Activated B cell treated with CpG ODN at 0.5 μM for 24 hours (primary cell): ENCODE measurements at regions not wholly inside any gene's neighbourhood (a gene's known extent, or its start where the extent isn't known, plus 50 kb on each side); places are given as distances from the start of the nearest gene placed in this dataset.
"Not testable (repeated sequence)": the region's sequence is repeated elsewhere in the genome, so short reads cannot be mapped to it uniquely, and the experiment has no call there.

Source experiments
- ATAC-seq: fragments of 200-7000 bp; cut with Tn5 transposase; one replicate; pipeline ENCODE4 v1.10.0; 2021; ENCODE audit warnings: low read depth, mild to moderate bottlenecking, moderate library complexity
- CTCF ChIA-PET: fragments of 350-600 bp; sonication (Branson Sonifier 250); formaldehyde crosslinking; loops from one replicate; lab custom pipeline; 2021; ENCODE audit warnings: antibody characterized with exemption; lab: Charles Lee
- POLR2A ChIA-PET: fragments of 350-600 bp; sonication (Branson Sonifier 250); formaldehyde crosslinking; loops from one replicate; lab custom pipeline; 2021; ENCODE audit warnings: antibody characterized with exemption; lab: Charles Lee
- DNase-seq: peaks from one replicate; pipeline ENCODE4 v3.0.0; 2022
- H3K27ac Mint-ChIP-seq: one replicate; pipeline ENCODE4 v1.8.0; 2020; ENCODE audit warnings: mixed read lengths
- H3K27me3 Mint-ChIP-seq: one replicate; pipeline ENCODE4 v1.8.0; 2021; ENCODE audit warnings: mixed read lengths
- H3K36me3 Mint-ChIP-seq: one replicate; pipeline ENCODE4 v1.8.0; 2021; ENCODE audit warnings: low read depth, mixed read lengths
- H3K4me1 Mint-ChIP-seq: one replicate; pipeline ENCODE4 v1.8.0; 2021; ENCODE audit warnings: mixed read lengths
- H3K4me3 Mint-ChIP-seq: one replicate; pipeline ENCODE4 v1.8.0; 2020; ENCODE audit warnings: mild to moderate bottlenecking, mixed read lengths
- H3K9me3 Mint-ChIP-seq: one replicate; pipeline ENCODE4 v1.8.0; 2020; ENCODE audit warnings: mixed read lengths
- intact Hi-C: fragments of 100-400 bp; cut with micrococcal nuclease; formaldehyde crosslinking; loops from one replicate; pipeline ENCODE4 v1.15.1; 2024

DNA sequence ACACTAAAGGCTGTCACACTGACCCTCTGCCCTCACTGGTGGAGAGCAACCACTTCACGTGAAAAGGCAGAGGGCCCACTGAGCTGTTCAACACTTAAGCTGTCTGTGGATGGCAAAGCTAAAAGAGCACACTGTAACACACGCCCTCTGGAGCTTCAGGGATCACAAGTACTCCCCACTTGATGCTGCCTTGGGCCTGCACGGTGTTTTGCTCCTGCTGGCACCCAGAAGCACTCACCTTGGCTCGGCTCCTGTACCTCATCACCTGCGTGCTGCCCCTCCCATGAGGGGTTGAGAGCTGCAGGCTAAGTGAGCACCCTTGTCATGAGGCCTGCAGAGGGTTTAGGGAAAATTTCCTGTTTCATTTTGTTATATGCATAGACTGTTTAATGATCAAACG is 96.0 kb downstream of the PROP1 start:
- H3K27ac Mint-ChIP-seq, H3K4me3 Mint-ChIP-seq, H3K36me3 Mint-ChIP-seq, ATAC-seq, CTCF ChIA-PET, H3K4me1 Mint-ChIP-seq, DNase-seq, H3K9me3 Mint-ChIP-seq, H3K27me3 Mint-ChIP-seq, POLR2A ChIA-PET, intact Hi-C loops: not testable (repeated sequence)

DNA sequence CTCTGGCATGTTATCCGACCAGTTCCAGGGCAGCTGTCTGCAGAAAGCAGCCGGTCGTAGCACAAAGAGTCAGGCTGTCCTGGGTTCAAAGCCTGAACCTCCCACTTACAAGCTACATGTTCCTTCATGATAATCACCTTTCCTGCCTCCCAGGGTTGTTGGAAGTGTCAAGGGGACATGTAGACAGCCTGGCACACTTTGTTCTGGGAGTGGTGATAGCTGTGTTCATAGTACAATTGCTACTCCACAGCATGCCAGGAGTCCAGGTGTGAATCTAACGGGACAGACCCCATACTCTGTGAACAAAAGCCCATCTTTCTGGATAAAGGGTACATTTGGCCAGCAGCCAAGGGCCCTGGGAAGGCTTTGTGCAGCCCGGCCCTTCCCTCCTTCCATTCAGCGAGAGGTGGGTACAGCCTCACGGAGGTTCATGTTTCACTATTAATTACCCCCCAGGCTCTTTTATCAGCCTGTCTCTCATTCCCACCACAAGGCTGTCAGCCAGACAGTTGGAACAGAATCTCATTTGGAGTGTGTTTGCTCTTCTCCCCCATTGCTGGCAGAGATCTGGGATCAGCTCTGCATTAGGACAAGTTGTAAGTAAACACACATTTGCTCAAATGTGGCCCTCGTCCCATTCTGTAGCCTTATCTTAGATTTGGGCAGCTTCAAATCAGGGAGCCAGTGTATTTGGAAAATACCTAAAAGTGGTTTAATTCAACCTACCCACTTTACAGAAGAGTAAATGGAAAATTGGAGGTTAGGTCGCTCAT is 101.2 kb downstream of the PROP1 start:
- H3K27me3 Mint-ChIP-seq, H3K9me3 Mint-ChIP-seq, POLR2A ChIA-PET, H3K27ac Mint-ChIP-seq, H3K4me3 Mint-ChIP-seq, DNase-seq, H3K4me1 Mint-ChIP-seq, ATAC-seq, intact Hi-C loops, CTCF ChIA-PET, H3K36me3 Mint-ChIP-seq: not testable (repeated sequence)

GRCh38 chr5:177892357-177892665 is 103.7 kb downstream of the PROP1 start:
- H3K36me3 Mint-ChIP-seq, ATAC-seq, CTCF ChIA-PET, DNase-seq, H3K27me3 Mint-ChIP-seq, H3K9me3 Mint-ChIP-seq, H3K27ac Mint-ChIP-seq, H3K4me3 Mint-ChIP-seq, intact Hi-C loops, H3K4me1 Mint-ChIP-seq, POLR2A ChIA-PET: not testable (repeated sequence)

DNA sequence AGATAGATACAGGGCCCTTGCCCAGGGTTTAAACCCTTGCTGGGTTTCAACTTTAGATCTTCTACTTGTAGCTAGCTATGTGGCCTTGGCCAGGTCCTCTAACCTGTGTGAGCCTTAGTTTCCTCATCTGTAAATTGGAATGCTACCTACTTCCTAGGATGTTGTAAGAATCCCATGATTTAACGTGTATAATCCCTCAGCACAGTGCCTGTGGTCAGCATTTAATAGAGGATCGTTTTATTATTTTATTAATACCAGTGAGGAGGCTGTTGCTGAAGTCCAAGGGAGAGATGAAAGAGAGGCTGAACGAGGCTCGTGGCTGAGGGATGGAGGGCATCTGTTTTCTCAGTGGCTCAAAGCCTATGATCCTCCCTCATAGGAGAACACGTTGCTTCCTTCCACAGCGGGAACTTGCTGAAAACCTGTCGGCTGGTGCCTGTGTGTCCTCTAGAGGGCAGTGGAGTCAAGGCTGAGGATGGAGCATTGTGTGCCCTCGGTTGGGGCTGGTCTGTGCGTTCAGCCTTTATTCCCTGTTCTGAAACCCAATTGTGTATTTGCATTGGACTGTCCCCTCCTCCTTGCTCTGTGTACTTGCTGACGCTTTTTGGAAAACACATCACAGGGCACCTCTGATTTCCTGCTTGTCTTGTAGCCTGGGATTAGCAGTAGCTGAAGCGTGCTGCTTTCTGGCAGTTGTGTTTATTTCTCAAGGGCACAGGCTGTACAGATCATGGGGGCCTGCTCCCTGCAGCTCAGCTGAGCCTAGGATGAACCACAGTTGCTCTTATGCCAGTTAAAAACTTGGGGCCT is 104.3 kb downstream of the PROP1 start:
- H3K27ac Mint-ChIP-seq, DNase-seq, H3K27me3 Mint-ChIP-seq, H3K4me1 Mint-ChIP-seq, H3K9me3 Mint-ChIP-seq, intact Hi-C loops, H3K36me3 Mint-ChIP-seq, POLR2A ChIA-PET, H3K4me3 Mint-ChIP-seq: not testable (repeated sequence)
- CTCF ChIA-PET = interaction anchor here (0.6 kb wide), 1 partner anchor 168 kb away, joined by 3 read pairs; no protein-coding TSS in a partner anchor
- ATAC-seq = peak; percentile 94

- H3K27ac Mint-ChIP-seq, ATAC-seq, H3K27me3 Mint-ChIP-seq, POLR2A ChIA-PET, DNase-seq, CTCF ChIA-PET, intact Hi-C loops, H3K4me3 Mint-ChIP-seq, H3K4me1 Mint-ChIP-seq, H3K9me3 Mint-ChIP-seq: not testable (repeated sequence)
- peaks cover 14% of the 10 kb centered on the region for H3K36me3 Mint-ChIP-seq
Measured at GRCh38 chr5:177883295-177883694, 100.6 kb upstream of the FAM153A start.

DNA sequence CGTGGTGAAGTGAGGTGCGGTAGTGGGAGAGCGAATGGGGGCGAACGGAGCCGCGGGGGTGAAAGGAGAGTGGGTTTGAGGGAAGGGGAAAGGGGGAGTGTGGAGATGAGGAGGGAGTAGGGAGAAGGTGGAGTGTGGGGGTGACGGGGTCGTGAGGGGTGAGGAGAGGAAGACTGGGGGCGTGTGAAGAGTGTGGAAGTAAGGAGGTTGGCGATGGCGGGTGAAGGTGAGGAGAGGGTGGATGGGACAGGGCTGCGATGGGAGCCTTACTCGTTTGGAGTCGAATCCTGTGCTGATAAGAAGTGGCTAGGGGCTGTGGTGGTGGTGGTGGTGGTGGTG is 93.2 kb upstream of the FAM153A start:
- H3K36me3 Mint-ChIP-seq, DNase-seq, intact Hi-C loops, POLR2A ChIA-PET, H3K4me1 Mint-ChIP-seq, CTCF ChIA-PET, H3K9me3 Mint-ChIP-seq, H3K27ac Mint-ChIP-seq, H3K27me3 Mint-ChIP-seq, ATAC-seq: not testable (repeated sequence)
- peak overlapping the region; percentile 81 for H3K4me3 Mint-ChIP-seq

DNA sequence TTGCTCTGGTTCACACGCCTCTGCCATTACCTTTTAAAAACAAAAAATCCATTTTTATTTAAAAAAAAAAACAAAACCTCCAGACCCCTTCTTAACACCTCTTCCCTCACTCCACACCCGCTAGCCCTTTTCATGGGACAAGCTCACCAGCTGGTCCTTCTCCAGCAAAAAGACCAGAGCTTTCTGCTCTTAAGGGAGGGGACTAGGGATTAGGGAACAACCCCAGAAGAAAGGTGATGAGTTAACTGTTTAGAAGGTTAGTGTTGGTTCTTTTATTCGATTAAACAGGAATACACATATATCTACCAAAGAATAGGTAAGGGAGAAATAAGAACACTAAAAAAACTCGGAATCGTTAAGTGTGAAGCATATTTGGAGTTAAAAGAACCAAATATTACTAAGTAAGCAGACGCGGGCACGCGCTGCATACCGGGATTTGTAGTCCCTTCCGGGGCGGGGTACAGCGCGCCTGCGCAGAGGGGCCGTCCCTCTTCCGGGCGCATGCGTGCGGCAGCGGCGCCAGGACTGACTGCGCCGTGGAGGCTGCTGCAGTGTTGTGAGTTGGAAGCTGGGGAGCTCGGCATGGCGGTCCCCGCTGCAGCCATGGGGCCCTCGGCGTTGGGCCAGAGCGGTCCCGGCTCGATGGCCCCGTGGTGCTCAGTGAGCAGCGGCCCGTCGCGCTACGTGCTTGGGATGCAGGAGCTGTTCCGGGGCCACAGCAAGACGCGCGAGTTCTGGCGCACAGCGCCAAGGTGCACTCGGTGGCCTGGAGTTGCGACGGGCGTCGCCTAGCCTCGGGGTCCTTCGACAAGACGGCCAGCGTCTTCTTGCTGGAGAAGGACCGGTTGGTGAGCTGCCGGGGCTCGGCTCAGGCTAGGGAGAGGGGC is 92.6 kb upstream of the FAM153A start:
- ATAC-seq = peak; percentile 74
- H3K36me3 Mint-ChIP-seq, POLR2A ChIA-PET, H3K4me1 Mint-ChIP-seq, DNase-seq, H3K27me3 Mint-ChIP-seq, intact Hi-C loops, H3K9me3 Mint-ChIP-seq, H3K27ac Mint-ChIP-seq, CTCF ChIA-PET: not testable (repeated sequence)
- peak overlapping the region; percentile 81 for H3K4me3 Mint-ChIP-seq

- H3K4me1 Mint-ChIP-seq, DNase-seq, H3K9me3 Mint-ChIP-seq, H3K36me3 Mint-ChIP-seq, H3K27ac Mint-ChIP-seq, ATAC-seq, H3K4me3 Mint-ChIP-seq, intact Hi-C loops, POLR2A ChIA-PET, CTCF ChIA-PET, H3K27me3 Mint-ChIP-seq: not testable (repeated sequence)
Measured at GRCh38 chr5:177863822-177864446, 81.2 kb upstream of the FAM153A start.

- intact Hi-C loops, POLR2A ChIA-PET, H3K27me3 Mint-ChIP-seq, H3K4me3 Mint-ChIP-seq, CTCF ChIA-PET, ATAC-seq, DNase-seq, H3K9me3 Mint-ChIP-seq, H3K4me1 Mint-ChIP-seq, H3K36me3 Mint-ChIP-seq, H3K27ac Mint-ChIP-seq: not testable (repeated sequence)
Measured at GRCh38 chr5:177857642-177858200, 75.0 kb upstream of the FAM153A start.

DNA sequence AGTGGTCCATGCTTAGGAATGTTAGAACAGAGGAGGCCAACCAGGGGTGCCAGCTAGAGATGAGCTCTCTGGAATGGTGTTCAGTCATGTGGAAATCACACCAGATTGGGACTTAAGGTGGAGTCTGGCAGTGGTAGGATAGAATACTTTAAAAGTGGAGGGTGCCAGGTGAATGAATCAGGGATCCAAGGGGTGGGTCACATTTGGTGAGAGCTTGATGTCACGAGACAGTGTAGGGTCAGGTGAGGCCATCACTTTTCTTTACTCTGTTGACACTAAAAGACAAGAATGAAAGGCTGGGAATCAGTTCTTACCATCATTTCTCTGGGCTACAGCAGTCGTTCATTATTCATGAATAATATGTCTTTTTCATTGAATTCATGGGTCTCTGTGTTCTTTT is 73.8 kb upstream of the FAM153A start:
- H3K27me3 Mint-ChIP-seq, H3K36me3 Mint-ChIP-seq, H3K4me3 Mint-ChIP-seq, H3K27ac Mint-ChIP-seq, CTCF ChIA-PET, H3K4me1 Mint-ChIP-seq, ATAC-seq, H3K9me3 Mint-ChIP-seq, DNase-seq, POLR2A ChIA-PET, intact Hi-C loops: not testable (repeated sequence)

DNA sequence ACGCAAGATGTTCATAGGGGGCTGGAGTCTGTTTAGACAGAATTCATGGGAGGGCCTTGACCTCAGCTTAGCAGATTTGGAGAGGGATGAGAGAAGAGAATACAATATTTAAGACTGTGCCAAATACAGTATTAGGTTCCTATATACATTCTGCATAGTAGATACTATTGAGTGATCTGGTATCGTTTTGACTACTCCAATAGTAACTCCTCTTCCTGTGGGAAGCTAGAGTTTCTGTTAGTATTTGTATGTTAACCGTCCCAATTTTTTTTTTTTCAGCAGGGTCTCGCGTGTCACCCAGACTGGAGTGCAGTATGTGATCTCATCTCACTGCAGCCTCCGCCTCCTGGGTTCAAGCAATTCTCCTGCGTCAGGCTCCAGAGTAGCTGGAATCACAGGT is 65.2 kb upstream of the FAM153A start:
- POLR2A ChIA-PET, CTCF ChIA-PET, ATAC-seq: not testable (repeated sequence)

More for the DNA sequence above, 65.2 kb upstream of the FAM153A start:
- DNase-seq, H3K4me1 Mint-ChIP-seq, H3K27ac Mint-ChIP-seq, H3K9me3 Mint-ChIP-seq, H3K36me3 Mint-ChIP-seq, intact Hi-C loops, H3K27me3 Mint-ChIP-seq, H3K4me3 Mint-ChIP-seq: not testable (repeated sequence)
